Karpas-422 (cell line): ENCODE measurements at regions not wholly inside any gene's neighbourhood (a gene's known extent, or its start where the extent isn't known, plus 50 kb on each side); places are given as distances from the start of the nearest gene placed in this dataset.
"Not testable (repeated sequence)": the region's sequence is repeated elsewhere in the genome, so short reads cannot be mapped to it uniquely, and the experiment has no call there.

Experiments
- DNase-seq: peaks from one replicate; pipeline ENCODE4 v3.0.0-alpha.2; 2015
- H2AFZ ChIP-seq: fragments of 200-600 bp; sonication (generic); 2 replicates; pipeline ENCODE4 v1.6.1; 2014; ENCODE audit warnings: antibody characterized with exemption, low read length, mixed read lengths
- H3K27ac ChIP-seq: fragments of 200-600 bp; sonication (generic); 2 replicates; pipeline ENCODE4 v1.5.1; 2014; ENCODE audit warnings: mild to moderate bottlenecking, low read length, moderate library complexity
- H3K27me3 ChIP-seq: fragments of 200-600 bp; sonication (generic); 2 replicates; pipeline ENCODE4 v1.6.1; 2014; ENCODE audit warnings: low read length, mixed read lengths
- H3K36me3 ChIP-seq: fragments of 200-600 bp; sonication (generic); 2 replicates; pipeline ENCODE4 v1.6.1; 2014; ENCODE audit warnings: low read length, mixed read lengths; ENCODE audit not compliant: insufficient read depth
- H3K4me1 ChIP-seq: fragments of 200-600 bp; sonication (generic); 2 replicates; pipeline ENCODE4 v1.6.1; 2014; ENCODE audit warnings: mild to moderate bottlenecking, low read length, mixed read lengths
- H3K4me2 ChIP-seq: fragments of 200-600 bp; sonication (generic); 2 replicates; pipeline ENCODE4 v1.6.1; 2014; ENCODE audit warnings: low read length, low read depth, mild to moderate bottlenecking; ENCODE audit not compliant: poor library complexity, severe bottlenecking
- H3K4me3 ChIP-seq: fragments of 200-600 bp; sonication (generic); 2 replicates; pipeline ENCODE4 v1.5.1; 2014; ENCODE audit warnings: mild to moderate bottlenecking, antibody characterized with exemption, low read length, mixed read lengths
- H3K79me2 ChIP-seq: fragments of 200-600 bp; sonication (generic); 2 replicates; pipeline ENCODE4 v1.6.1; 2014; ENCODE audit warnings: mild to moderate bottlenecking, low read length, mixed read lengths
- H3K9ac ChIP-seq: fragments of 200-600 bp; sonication (generic); 2 replicates; pipeline ENCODE4 v1.6.0; 2014; ENCODE audit warnings: low read length
- H3K9me2 ChIP-seq: fragments of 200-600 bp; sonication (generic), shearing (Covaris generic); replicated peaks from 2 replicates; pipeline ENCODE4 v1.6.0; 2014; ENCODE audit warnings: mild to moderate bottlenecking, low read length, moderate library complexity; ENCODE audit not compliant: insufficient read depth
- H3K9me3 ChIP-seq: fragments of 300-700, 200-600 bp; sonication (generic); 2 replicates; pipeline ENCODE4 v1.6.1; 2014; ENCODE audit warnings: low read length, mixed read lengths
- H4K20me1 ChIP-seq: fragments of 200-600 bp; sonication (generic); 2 replicates; pipeline ENCODE4 v1.6.1; 2014; ENCODE audit warnings: mild to moderate bottlenecking, antibody characterized with exemption, low read length, low read depth; ENCODE audit not compliant: insufficient read depth

DNA sequence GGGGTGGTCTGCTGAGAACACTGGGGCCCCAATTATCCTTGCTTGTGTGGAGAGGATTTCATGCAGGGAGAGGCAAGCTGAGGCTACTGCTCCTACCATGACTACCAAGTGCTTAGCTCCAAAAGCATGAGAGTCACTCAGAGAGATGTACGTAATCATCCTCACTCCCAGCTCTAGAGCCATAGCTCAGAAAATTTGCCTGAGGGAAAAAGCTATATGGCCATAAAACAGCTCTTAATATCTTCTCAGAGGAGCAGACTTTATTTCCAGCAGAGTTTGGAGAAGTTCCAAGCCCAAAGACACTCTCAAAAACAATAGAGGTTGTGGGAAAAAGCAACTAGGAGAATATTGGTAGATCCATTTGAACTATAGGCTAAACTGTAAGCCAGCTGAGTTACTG is 106.4 kb upstream of the PBX1 start:
- no peaks in the 10 kb centered on the region for H3K79me2 ChIP-seq
- no peaks in the 10 kb centered on the region; the same call in 1 of the 2 replicates for H3K9me3 ChIP-seq
- H2AFZ ChIP-seq = no peak overlapping the region
- no peaks in the 10 kb centered on the region for H3K4me1 ChIP-seq
- H3K4me2 ChIP-seq = no peak overlapping the region
- H3K36me3 ChIP-seq = no peaks in the 10 kb centered on the region
- H4K20me1 ChIP-seq = no peaks in the 10 kb centered on the region
- no peak overlapping the region for H3K4me3 ChIP-seq
- no peak for DNase-seq
- H3K9me2 ChIP-seq = no peaks in the 10 kb centered on the region
- H3K27ac ChIP-seq = no peak overlapping the region
- no peak overlapping the region for H3K9ac ChIP-seq
- H3K27me3 ChIP-seq = no peaks in the 10 kb centered on the region

DNA sequence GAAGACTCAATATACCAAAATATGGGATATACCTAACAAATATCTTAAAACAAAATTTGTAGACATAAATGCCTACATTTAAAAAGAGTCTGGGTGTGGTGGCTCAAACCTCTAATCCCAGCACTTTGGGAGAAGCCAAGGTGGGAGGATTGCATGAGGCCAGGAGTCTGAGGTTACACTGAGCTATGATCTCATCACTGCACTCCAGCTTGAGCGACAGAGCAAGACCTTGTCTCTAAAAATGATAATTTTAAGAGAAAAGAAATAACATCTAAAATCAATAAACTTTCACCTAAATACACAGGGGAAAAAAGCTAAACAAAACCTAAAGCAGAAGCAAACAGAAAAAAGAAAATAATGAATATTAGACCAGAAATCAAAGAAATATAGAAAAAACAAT is 102.7 kb upstream of the PBX1 start:
- H3K4me2 ChIP-seq = no peak overlapping the region
- H3K27ac ChIP-seq = no peak overlapping the region
- no peaks in the 10 kb centered on the region for H3K4me1 ChIP-seq
- H3K79me2 ChIP-seq = no peaks in the 10 kb centered on the region
- H3K4me3 ChIP-seq = no peak overlapping the region
- no peaks in the 10 kb centered on the region for H3K9me2 ChIP-seq
- no peaks in the 10 kb centered on the region for H3K36me3 ChIP-seq
- H4K20me1 ChIP-seq = no peaks in the 10 kb centered on the region
- no peak overlapping the region for H3K9ac ChIP-seq
- no peak for DNase-seq
- H2AFZ ChIP-seq = no peak overlapping the region
- H3K9me3 ChIP-seq = no peaks in the 10 kb centered on the region
- no peaks in the 10 kb centered on the region for H3K27me3 ChIP-seq

DNA sequence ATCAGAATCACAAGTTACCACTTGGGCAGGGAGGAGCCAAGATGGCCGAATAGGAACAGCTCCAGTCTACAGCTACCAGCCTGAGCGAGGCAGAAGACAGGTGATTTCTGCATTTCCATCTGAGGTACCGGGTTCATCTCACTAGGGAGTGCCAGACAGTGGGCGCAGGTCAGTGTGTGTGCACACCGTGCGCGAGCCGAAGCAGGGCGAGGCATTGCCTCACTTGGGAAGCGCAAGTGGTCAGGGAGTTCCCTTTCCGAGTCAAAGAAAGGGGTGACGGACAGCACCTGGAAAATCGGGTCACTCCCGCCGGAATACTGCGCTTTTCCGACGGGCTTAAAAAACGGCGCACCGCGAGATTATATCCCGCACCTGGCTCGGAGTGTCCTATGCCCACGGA is 99.8 kb upstream of the PBX1 start:
- H2AFZ ChIP-seq, H3K4me2 ChIP-seq, H3K36me3 ChIP-seq, H3K9me3 ChIP-seq, H4K20me1 ChIP-seq, H3K79me2 ChIP-seq, DNase-seq, H3K27ac ChIP-seq, H3K9ac ChIP-seq, H3K27me3 ChIP-seq, H3K4me1 ChIP-seq, H3K4me3 ChIP-seq, H3K9me2 ChIP-seq: not testable (repeated sequence)

DNA sequence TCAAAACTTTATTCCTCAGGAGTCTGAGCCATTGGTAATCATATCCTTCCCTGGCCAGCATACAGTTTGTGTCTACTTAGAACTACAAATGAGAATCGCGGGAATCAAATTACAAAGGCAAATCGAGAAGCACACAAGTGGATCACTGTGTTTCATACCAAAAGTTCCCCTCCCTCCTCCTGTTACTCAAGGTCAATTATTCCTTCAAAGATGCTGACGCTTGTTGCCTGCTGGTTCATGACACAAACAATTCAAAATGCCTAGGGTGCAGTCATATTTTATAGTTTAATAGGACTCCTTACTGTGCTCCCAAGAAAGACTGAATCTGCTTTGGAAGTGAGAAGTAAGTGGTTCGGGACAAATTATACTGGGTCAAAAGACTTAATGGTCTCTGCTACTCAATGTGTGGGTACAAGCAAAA is 93.0 kb upstream of the PBX1 start:
- no peaks in the 10 kb centered on the region for H3K4me1 ChIP-seq
- no peaks in the 10 kb centered on the region for H3K27me3 ChIP-seq
- H4K20me1 ChIP-seq = no peaks in the 10 kb centered on the region
- H2AFZ ChIP-seq = no peak overlapping the region
- no peak overlapping the region for H3K27ac ChIP-seq
- no peak overlapping the region for H3K4me3 ChIP-seq
- no peaks in the 10 kb centered on the region for H3K36me3 ChIP-seq
- H3K9me3 ChIP-seq = no peaks in the 10 kb centered on the region
- no peak for DNase-seq
- no peaks in the 10 kb centered on the region for H3K9me2 ChIP-seq
- no peak overlapping the region for H3K4me2 ChIP-seq
- no peaks in the 10 kb centered on the region for H3K79me2 ChIP-seq
- H3K9ac ChIP-seq = no peak overlapping the region

DNA sequence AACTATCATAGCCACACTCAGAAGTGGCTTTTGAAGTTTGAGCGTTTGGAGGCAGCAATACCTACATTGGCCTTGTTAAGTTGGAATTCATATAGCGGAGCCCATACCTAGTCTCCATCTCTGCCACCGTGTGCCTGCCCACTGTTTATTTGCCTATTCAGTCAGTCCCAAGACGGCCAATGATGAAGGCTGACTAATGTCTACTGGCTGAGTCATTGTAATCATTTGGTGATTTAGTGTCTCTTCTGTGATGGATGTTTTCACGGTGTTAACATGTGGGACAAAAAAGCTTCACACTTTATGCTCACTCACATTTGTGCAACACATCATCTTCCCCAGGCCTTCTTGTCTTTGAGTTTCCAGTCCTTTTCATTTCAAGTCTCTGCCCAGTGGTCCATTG is 92.6 kb upstream of the PBX1 start:
- Histone ChIP-seq H3K4me1 (no peaks in the 10 kb centered on the region), H3K27ac (no peak overlapping the region)

DNA sequence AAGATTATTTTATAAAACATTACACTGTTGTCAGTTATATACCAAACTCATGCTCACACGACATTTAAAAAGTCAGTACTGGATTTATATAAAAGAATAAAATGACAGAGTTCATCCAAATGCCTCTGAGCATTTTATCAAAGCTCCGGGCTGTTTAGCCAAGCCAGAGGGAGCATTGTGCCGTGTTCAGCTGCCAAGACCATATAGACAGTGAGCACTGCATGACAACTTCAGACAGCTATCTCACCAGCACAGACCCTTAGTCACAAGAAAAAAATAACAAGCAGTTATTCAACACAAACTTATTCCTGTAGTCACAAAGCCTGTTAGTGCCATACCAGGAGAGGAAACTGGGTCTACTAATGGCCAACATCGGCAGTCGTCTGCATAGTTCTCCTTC is 88.0 kb upstream of the PBX1 start:
- Histone ChIP-seq H3K36me3 (no peaks in the 10 kb centered on the region), H3K9ac (no peak overlapping the region), H4K20me1 (no peaks in the 10 kb centered on the region), H3K4me2 (no peak overlapping the region), H3K27me3 (no peaks in the 10 kb centered on the region), H3K4me3 (no peak overlapping the region), H2AFZ (no peak overlapping the region), H3K27ac (no peak overlapping the region), H3K79me2 (no peaks in the 10 kb centered on the region), H3K9me2 (no peaks in the 10 kb centered on the region), H3K9me3 (no peaks in the 10 kb centered on the region), H3K4me1 (no peaks in the 10 kb centered on the region)
- DNase-seq = no peak

More for the DNA sequence above, 92.6 kb upstream of the PBX1 start:
- no peaks in the 10 kb centered on the region for H4K20me1 ChIP-seq
- no peaks in the 10 kb centered on the region for H3K27me3 ChIP-seq
- H3K4me3 ChIP-seq = no peak overlapping the region
- no peak overlapping the region for H3K9ac ChIP-seq
- H3K36me3 ChIP-seq = no peaks in the 10 kb centered on the region
- DNase-seq = no peak
- H2AFZ ChIP-seq = no peak overlapping the region
- no peak overlapping the region for H3K4me2 ChIP-seq
- H3K9me3 ChIP-seq = no peaks in the 10 kb centered on the region
- no peaks in the 10 kb centered on the region for H3K9me2 ChIP-seq
- no peaks in the 10 kb centered on the region for H3K79me2 ChIP-seq

DNA sequence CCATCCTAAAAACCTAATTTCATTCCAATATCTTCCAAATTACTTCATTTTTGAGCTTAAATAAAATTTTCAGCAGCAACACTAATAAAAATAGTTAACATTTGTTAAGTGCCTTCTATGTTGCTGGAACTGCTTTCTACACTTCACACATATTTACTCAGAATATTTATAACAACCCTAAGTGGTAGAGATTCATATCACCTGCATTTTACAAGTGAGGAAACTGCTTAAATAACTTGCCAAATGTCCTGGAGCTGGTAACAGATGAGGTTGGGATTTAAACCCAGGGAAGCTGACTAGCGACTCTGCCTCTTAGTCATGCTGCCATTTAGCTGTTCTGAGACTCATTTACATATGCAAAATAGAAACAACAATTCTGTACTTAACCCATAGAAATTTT is 86.1 kb upstream of the PBX1 start:
- no peak overlapping the region for H3K4me3 ChIP-seq
- no peaks in the 10 kb centered on the region for H3K27me3 ChIP-seq
- H3K9me2 ChIP-seq = no peaks in the 10 kb centered on the region
- H2AFZ ChIP-seq = no peak overlapping the region
- no peak overlapping the region for H3K27ac ChIP-seq
- H3K79me2 ChIP-seq = no peaks in the 10 kb centered on the region
- no peak overlapping the region for H3K4me2 ChIP-seq
- H3K9me3 ChIP-seq = no peaks in the 10 kb centered on the region
- no peaks in the 10 kb centered on the region for H3K36me3 ChIP-seq
- H3K9ac ChIP-seq = no peak overlapping the region
- no peaks in the 10 kb centered on the region for H4K20me1 ChIP-seq
- no peak for DNase-seq
- H3K4me1 ChIP-seq = no peaks in the 10 kb centered on the region

DNA sequence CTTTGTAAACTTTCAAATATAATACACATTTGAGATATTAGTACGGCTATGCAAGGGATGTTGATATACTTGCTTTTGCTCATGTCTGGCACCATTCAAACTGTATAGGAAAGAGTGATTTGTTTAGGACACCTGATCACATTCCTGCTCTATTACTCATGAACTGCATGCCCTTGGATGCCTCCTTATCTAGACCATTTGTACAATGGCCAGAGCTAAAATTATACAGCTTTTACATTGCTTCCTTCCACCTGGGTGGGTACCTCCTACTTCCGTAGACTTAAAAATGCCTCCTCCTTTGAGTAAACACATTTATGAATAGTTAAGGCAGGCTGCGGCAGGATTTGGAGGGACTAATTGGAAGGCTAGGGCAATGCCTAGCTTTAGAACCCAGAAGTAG is 85.4 kb upstream of the PBX1 start:
- H3K79me2 ChIP-seq = no peaks in the 10 kb centered on the region
- H4K20me1 ChIP-seq = no peaks in the 10 kb centered on the region
- no peak overlapping the region for H3K4me3 ChIP-seq
- no peaks in the 10 kb centered on the region for H3K4me1 ChIP-seq
- no peak overlapping the region for H3K4me2 ChIP-seq
- no peak overlapping the region for H2AFZ ChIP-seq
- DNase-seq = no peak
- no peaks in the 10 kb centered on the region for H3K27me3 ChIP-seq
- no peaks in the 10 kb centered on the region for H3K36me3 ChIP-seq
- H3K9me2 ChIP-seq = no peaks in the 10 kb centered on the region
- H3K9ac ChIP-seq = no peak overlapping the region
- no peak overlapping the region for H3K27ac ChIP-seq
- no peaks in the 10 kb centered on the region for H3K9me3 ChIP-seq

DNA sequence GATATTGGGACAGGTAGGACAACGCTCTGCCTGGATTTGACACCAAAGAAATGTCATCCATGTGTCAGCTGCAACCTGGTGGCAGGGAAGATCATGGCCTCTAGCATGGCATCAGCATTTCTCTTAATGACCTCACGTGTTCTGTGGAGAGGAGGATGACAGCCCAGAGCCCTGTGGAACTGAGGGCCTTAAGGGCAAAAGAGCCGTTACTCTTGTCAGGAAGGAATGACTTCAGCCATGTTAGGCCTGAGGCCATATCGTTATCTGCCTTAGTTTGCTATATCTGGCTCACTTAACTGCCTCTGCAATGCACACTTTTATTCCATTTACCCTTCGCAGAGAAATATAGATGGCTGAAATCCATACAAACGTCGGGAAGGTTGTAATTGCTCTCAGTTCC is 83.2 kb upstream of the PBX1 start:
- Histone ChIP-seq H3K9me2 (no peaks in the 10 kb centered on the region), H2AFZ (no peak overlapping the region), H3K4me2 (no peak overlapping the region), H3K79me2 (no peaks in the 10 kb centered on the region), H3K4me3 (no peak overlapping the region), H3K36me3 (no peaks in the 10 kb centered on the region), H3K4me1 (no peaks in the 10 kb centered on the region), H4K20me1 (no peaks in the 10 kb centered on the region), H3K27ac (no peak overlapping the region), H3K27me3 (no peaks in the 10 kb centered on the region), H3K9ac (no peak overlapping the region), H3K9me3 (no peaks in the 10 kb centered on the region)
- no peak for DNase-seq
